Lower lobe of right lung (tissue), 2 donors: ENCODE measurements at regions not wholly inside any gene's neighbourhood (a gene's known extent, or its start where the extent isn't known, plus 50 kb on each side); places are given as distances from the start of the nearest gene placed in this dataset.
"Not testable (repeated sequence)": the region's sequence is repeated elsewhere in the genome, so short reads cannot be mapped to it uniquely, and the experiment has no call there.

Experiments
- ATAC-seq, 2 donors: fragments of 200-7000 bp; cut with Tn5 transposase; one replicate each; pipeline ENCODE4 v1.9.1; 2020 to 2022; ENCODE audit warnings: mild to moderate bottlenecking in 2 of 2, moderate library complexity in 2 of 2
- DNase-seq: peaks from one replicate; pipeline ENCODE4 v3.0.0-alpha.2; 2020
- H3K27ac ChIP-seq: fragments of 200-600 bp; one replicate; pipeline ENCODE4 v1.8.0; 2022
- H3K27me3 ChIP-seq: fragments of 200-600 bp; one replicate; pipeline ENCODE4 v1.8.0; 2022; ENCODE audit warnings: low read depth
- H3K36me3 ChIP-seq: fragments of 200-600 bp; one replicate; pipeline ENCODE4 v1.8.0; 2022; ENCODE audit warnings: mild to moderate bottlenecking
- H3K4me1 ChIP-seq: fragments of 200-600 bp; one replicate; pipeline ENCODE4 v1.8.0; 2022
- H3K4me3 ChIP-seq: fragments of 200-600 bp; one replicate; pipeline ENCODE4 v1.8.0; 2022; ENCODE audit warnings: mild to moderate bottlenecking
- H3K9me3 ChIP-seq: fragments of 200-600 bp; one replicate; pipeline ENCODE4 v1.8.0; 2022
- CTCF ChIP-seq: fragments of 200-600 bp; IDR thresholded peaks from one replicate; pipeline ENCODE4 v1.8.0; 2022; ENCODE audit warnings: antibody characterized with exemption, mild to moderate bottlenecking
- intact Hi-C: fragments of 100-400 bp; cut with DNase I; formaldehyde crosslinking; loops from one replicate; pipeline ENCODE4 v1.11.0; 2022
- donor health status: DM: no; HTN: yes; CAD: no; lungs with severe emphysema.

- Histone ChIP-seq H3K4me3 (no peak overlapping the region), H3K9me3 (no peaks in the 10 kb centered on the region), H3K27ac (no peak overlapping the region), H3K27me3 (no peaks in the 10 kb centered on the region), H3K4me1 (no peaks in the 10 kb centered on the region), H3K36me3 (no peaks in the 10 kb centered on the region)
- no peak for TF ChIP-seq CTCF
- ATAC-seq = no peak
- no peak for DNase-seq
- intact Hi-C loops = no loop called here
These were observed 404.1 kb downstream of the ZEB2 start for GRCh38 chr2:144115739-144116291.

GRCh38 chr2:144114760-144115159 is 405.2 kb downstream of the ZEB2 start:
- no peak for ATAC-seq
- Histone ChIP-seq H3K27me3 (no peaks in the 10 kb centered on the region), H3K27ac (no peak overlapping the region), H3K4me3 (no peak overlapping the region), H3K4me1 (no peaks in the 10 kb centered on the region), H3K36me3 (no peaks in the 10 kb centered on the region), H3K9me3 (no peaks in the 10 kb centered on the region)
- DNase-seq = no peak
- TF ChIP-seq CTCF = no peak
- intact Hi-C loops = no loop called here

- intact Hi-C loops = no loop called here
- Histone ChIP-seq H3K4me1 (no peaks in the 10 kb centered on the region), H3K9me3 (no peaks in the 10 kb centered on the region), H3K27me3 (no peaks in the 10 kb centered on the region), H3K27ac (no peak overlapping the region), H3K36me3 (no peaks in the 10 kb centered on the region), H3K4me3 (no peak overlapping the region)
- no peak for TF ChIP-seq CTCF
- ATAC-seq (no peak), DNase-seq (no peak)
These were observed 408.5 kb downstream of the ZEB2 start for GRCh38 chr2:144111437-144111836.

- H3K27ac ChIP-seq, H3K4me1 ChIP-seq, intact Hi-C loops, H3K27me3 ChIP-seq, H3K9me3 ChIP-seq, ATAC-seq, H3K4me3 ChIP-seq, H3K36me3 ChIP-seq, DNase-seq: not testable (repeated sequence)
These were observed 413.8 kb downstream of the ZEB2 start for GRCh38 chr2:144106104-144106503.

GRCh38 chr2:144102386-144102785 is 417.5 kb downstream of the ZEB2 start:
- no peak for DNase-seq
- Histone ChIP-seq H3K36me3 (no peaks in the 10 kb centered on the region), H3K27me3 (no peaks in the 10 kb centered on the region), H3K4me1 (no peaks in the 10 kb centered on the region), H3K27ac (no peak overlapping the region), H3K9me3 (peaks cover 8% of the 10 kb centered on the region), H3K4me3 (no peak overlapping the region)
- no peak for ATAC-seq
- no peak for TF ChIP-seq CTCF
- intact Hi-C loops = no loop called here

- Histone ChIP-seq H3K27ac (no peak overlapping the region), H3K9me3 (peaks cover 4% of the 10 kb centered on the region), H3K4me1 (no peaks in the 10 kb centered on the region), H3K27me3 (no peaks in the 10 kb centered on the region), H3K36me3 (no peaks in the 10 kb centered on the region), H3K4me3 (no peak overlapping the region)
- intact Hi-C loops = no loop called here
- TF ChIP-seq CTCF = peak; percentile 12
- ATAC-seq (peak; percentile 90 to 95), DNase-seq (no peak)
These were observed 420.0 kb downstream of the ZEB2 start for GRCh38 chr2:144099780-144100377.
